DMS153 treated with DMSO at 0.1 percent for 48 hours (cell line): ENCODE measurements at regions not wholly inside any gene's neighbourhood (a gene's known extent, or its start where the extent isn't known, plus 50 kb on each side); places are given as distances from the start of the nearest gene placed in this dataset.
"Not testable (repeated sequence)": the region's sequence is repeated elsewhere in the genome, so short reads cannot be mapped to it uniquely, and the experiment has no call there.

Experiments used
- DNase-seq: peaks from one replicate; lab custom pipeline; 2025; ENCODE audit not compliant: unreplicated experiment; lab: John Stamatoyannopoulos, UW

DNA sequence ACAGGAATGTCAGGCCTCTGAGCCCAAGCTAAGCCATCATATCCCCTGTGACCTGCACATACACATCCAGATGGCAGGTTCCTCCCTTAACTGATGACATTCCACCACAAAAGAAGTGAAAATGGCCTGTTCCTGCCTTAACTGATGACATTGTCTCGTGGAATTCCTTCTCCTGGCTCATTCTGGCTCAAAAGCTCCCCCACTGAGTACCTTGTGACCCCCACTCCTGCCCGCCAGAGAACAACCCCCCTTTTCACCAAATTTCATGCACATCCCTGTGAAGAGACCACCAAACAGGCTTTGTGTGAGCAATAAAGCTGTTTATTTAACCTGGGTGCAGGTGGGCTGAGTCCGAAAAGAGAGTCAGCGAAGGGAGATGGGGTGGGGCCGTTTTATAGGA lies 447.4 kb downstream of the FGF13 start:
- not testable (repeated sequence) for DNase-seq

DNA sequence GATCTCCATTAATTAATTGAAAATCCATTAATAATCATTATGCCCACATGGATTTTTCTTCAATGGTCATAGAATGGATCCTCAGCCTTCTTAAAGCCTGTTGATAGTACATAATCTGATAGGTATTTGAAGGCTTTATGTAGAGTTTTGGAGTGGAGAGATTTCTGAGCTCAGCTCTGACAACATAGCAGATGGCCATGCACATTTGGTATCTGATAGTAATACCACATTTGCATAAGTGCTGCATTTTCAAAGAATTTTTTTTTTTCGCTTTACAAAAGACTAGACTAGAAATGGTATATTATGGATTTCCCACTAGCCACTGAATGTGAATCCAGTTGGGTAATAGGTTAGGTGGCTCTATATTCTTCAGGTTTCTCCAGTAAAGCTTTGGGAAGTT lies 440.6 kb downstream of the FGF13 start:
- no peak for DNase-seq

DNA sequence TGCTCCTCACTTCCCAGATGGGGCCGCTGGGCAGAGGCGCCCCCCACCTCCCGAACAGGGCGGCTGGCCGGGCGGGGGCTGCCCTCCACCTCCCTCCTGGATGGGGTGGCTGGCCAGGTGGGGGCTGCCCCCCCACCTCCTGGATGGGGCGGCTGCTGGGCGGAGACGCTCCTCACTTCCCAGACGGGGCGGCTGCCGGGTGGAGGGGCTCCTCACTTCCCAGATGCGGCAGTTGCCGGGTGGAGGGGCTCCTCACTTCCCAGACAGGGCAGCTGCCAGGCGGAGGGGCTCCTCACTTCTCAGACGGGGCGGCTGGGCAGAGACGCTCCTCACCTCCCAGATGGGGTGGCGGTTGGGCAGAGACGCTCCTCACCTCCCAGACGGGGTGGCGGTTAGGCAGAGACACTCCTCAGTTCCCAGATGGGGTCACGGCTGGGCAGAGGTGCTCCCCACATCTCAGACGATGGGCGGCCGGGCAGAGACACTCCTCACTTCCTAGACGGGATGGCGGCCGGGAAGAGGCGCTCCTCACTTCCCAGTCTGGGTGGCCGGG lies 428.8 kb downstream of the FGF13 start:
- DNase-seq: not testable (repeated sequence)

DNA sequence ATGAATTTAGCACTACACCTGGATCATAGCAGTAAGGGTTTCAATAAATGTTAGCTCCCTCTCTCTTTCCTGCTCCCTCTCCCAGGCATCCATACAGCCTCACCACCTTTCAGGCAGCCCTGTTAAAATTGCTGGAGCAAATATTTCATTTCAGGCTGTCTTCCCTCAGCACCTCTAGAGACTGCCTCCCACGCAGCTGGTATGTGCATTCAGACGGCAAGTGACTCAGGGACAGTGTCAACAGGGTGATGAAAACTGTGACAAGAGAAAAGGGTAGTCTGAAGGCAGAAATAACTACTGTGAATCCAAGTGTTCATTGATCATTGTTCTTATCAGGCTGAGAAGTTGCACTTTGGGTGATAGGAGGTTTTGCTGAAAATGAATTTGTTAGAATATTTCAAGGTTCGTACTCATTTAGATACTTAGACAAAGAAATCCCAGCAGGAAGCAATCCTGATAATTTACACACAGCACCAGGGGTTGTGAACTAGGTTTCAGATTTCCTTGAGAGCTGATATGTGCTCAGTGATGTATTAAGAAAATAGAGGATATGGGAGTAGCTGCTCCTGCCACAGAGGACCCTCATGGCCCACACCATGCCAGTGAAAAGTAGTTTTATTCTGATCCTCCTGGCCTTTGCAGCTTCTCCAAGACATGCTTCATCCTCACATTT lies 424.2 kb downstream of the FGF13 start:
- DNase-seq: no peak

DNA sequence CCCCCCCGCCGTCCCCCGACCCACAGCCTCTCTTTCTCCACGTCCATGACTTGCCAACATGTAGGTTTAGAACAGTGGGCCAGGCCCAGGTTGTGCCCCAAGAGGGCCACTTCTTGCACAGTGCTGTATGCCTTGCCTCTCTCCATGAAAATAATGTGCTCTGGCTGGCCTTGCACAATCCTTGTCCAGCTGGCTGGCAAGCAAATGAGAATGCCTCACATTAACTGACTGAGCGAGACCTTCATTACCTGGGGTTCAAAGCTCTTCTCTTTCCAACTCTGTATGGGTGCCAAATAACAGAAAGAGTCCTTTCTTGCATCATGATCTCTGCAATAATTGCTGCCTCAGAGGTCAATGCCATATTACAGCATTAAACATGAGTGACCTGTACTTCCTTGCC lies 416.6 kb downstream of the FGF13 start:
- no peak for DNase-seq

DNA sequence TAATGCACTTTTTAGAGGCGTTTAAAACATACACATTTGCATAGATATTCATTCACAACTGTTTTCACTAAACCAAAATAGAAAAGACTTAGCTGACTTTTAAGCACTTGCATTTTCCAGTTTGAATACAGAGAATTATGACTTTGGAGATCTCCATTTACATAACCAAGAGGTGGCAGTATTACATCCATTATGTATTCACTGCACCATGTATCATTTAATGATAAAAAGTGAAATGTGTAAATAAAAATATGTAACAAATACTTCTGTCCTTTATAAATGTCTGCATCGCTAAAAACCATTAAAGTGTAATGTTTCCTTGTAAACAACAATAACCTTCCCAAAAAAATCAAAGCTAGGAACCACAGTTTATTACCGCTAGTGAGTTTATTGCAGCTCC lies 413.2 kb downstream of the FGF13 start:
- DNase-seq: no peak

DNA sequence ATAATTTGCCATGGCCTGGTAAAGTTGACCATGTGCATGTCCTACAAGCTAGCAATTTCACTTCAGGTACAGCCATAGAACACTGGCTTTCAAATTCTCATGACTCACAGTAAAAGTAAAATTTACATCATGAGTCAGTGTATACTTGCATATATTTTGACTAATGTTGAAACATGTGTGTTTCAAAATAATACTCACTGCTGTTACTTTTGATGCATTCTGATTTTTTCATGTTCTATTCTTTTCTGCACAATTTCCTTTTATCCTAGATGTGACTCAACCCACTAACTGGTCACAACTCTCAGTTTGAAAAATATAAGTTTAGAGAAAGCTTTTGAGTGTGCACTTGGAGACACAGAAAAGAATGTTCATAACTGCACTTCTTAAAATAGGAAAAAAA lies 365.7 kb downstream of the FGF13 start:
- no peak for DNase-seq

DNA sequence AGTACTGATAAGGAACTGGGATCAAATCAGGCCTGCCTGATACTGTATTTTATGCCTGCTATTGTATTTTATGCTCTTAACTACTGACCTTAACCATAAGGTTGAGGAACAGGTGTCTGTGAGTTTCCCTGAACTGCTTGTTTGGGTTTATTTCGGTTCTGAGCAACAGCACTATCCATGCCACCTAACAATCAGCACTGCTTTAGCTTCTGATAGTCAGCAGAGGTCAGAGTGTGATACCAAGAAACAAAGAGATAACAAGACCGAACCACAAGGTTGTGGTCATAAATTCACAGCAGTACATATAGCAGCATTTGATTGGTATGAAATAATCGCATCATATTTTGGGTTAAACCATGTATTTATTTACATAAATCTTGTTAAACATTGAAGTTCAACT lies 362.2 kb downstream of the FGF13 start:
- no peak for DNase-seq

DNA sequence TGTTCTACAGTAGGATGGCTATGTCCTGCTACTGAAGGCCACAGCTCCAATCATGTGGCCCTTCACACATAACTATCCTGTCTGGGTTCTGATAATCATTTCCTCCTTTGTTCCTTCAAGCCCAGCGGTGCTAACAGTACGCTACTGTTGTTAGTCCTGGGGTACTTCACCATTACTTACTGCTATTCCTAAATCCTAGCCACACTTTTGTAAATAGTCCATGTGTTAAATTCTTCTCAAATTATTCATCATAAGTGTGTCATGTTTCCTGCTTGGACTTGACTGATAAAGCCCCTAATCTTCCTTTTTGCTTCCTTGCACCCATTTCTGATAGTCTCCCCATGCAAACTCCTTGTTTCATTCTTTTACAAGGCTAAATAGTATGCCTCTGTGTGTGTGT lies 332.6 kb downstream of the FGF13 start:
- no peak for DNase-seq

DNA sequence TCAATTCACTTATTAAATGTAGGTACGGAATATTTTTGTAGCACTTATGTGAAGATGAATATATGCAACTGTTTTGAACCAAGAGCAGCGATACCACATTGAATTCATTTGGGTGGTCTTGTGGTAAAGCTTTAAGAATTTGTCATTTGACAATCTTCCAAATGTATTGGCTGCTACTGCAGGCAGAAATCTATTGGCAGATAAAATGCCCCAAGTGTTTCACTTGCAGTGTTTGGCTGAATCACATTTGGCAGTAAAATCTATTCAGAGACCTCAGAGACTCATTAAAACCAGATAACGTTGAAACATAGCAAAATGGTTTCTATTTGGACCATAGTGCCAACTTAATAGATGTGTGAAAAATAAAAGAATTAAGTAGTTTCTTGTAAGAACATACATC lies 303.4 kb downstream of the FGF13 start:
- no peak for DNase-seq

DNA sequence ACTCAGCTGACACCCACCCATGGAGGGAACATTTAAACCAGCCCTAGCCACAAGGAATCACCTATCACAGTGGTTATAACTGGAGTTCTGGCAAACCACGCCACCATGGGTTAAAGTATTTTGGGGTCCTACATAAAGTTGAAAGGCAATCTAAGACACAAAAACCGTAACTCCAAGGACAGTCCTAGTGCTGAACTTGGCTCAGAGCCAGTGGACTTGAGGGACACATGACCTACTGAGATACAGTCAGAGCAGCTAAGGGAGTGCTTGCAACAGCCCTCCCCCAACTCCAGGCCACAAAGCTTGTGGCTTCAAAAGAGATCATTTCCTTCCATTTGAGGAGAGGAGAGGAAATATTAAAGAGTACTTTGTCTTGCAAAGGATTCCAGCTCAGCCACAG lies 300.5 kb downstream of the FGF13 start:
- no peak for DNase-seq
